Naive thymus-derived CD8-positive, alpha-beta T cell (primary cell): ENCODE measurements at regions not wholly inside any gene's neighbourhood (a gene's known extent, or its start where the extent isn't known, plus 50 kb on each side); places are given as distances from the start of the nearest gene placed in this dataset.

Source experiments
- ATAC-seq, 2 donors: fragments of 150-1000 bp; cut with Tn5 transposase in 1 of 2; sonication (Bioruptor Pico), chemical (Tn5 transposase) in 1 of 2; 1 replicate in 1 of 2; 2 replicates in 1 of 2; pipeline ENCODE4 v1.10.0; 2021; ENCODE audit warnings: mild to moderate bottlenecking in 2 of 2, moderate library complexity in 2 of 2
- POLR2A ChIA-PET: fragments of 350-600 bp; sonication (Branson Sonifier 250); formaldehyde crosslinking; loops from one replicate; lab custom pipeline; 2021; ENCODE audit warnings: antibody characterized with exemption; lab: Charles Lee
- DNase-seq, 10 donors: peaks; one replicate each; pipeline versions ENCODE4 v3.0.0 to v3.0.0-alpha.2; 2020 to 2022
- H3K27ac Mint-ChIP-seq, 10 donors: one replicate each; pipeline ENCODE4 v1.8.0; 2020 to 2022; ENCODE audit warnings: mild to moderate bottlenecking in 10 of 10, mixed read lengths in 10 of 10, moderate library complexity in 4 of 10, inconsistent platforms in 1 of 10
- H3K27me3 Mint-ChIP-seq, 5 donors: one replicate each; pipeline ENCODE4 v1.8.0; 2021 to 2022; ENCODE audit warnings: mixed read lengths in 5 of 5
- H3K36me3 Mint-ChIP-seq, 3 donors: one replicate each; pipeline ENCODE4 v1.8.0; 2020 to 2022; ENCODE audit warnings: mixed read lengths in 3 of 3, mild to moderate bottlenecking in 2 of 3, inconsistent platforms in 1 of 3
- H3K4me1 Mint-ChIP-seq, 4 donors: one replicate each; pipeline ENCODE4 v1.8.0; 2021 to 2022; ENCODE audit warnings: mixed read lengths in 4 of 4
- H3K4me3 Mint-ChIP-seq, 10 donors: one replicate each; pipeline ENCODE4 v1.8.0; 2020 to 2022; ENCODE audit warnings: mild to moderate bottlenecking in 10 of 10, mixed read lengths in 10 of 10, moderate library complexity in 6 of 10, inconsistent platforms in 1 of 10
- H3K9me3 Mint-ChIP-seq, 9 donors: one replicate each; pipeline ENCODE4 v1.8.0; 2020 to 2022; ENCODE audit warnings: mixed read lengths in 9 of 9, mild to moderate bottlenecking in 3 of 9, inconsistent platforms in 1 of 9, moderate library complexity in 1 of 9

- no peak for DNase-seq
- no peak overlapping the region for H3K27ac Mint-ChIP-seq
- ATAC-seq, result no peak
- POLR2A ChIA-PET, result no interaction called here
- H3K27me3 Mint-ChIP-seq, result peaks cover 0 to 1% (median 0%) of the 10 kb centered on the region in 5 donors
- no peak overlapping the region for H3K4me3 Mint-ChIP-seq
- no peaks in the 10 kb centered on the region for H3K9me3 Mint-ChIP-seq
- H3K36me3 Mint-ChIP-seq, result no peaks in the 10 kb centered on the region
- no peaks in the 10 kb centered on the region for H3K4me1 Mint-ChIP-seq
Observed at GRCh38 chr6:100289285-100289684, 175.4 kb downstream of the SIM1 start.

GRCh38 chr6:100288311-100288710 lies 176.4 kb downstream of the SIM1 start:
- POLR2A ChIA-PET, result no interaction called here
- ATAC-seq (no peak), DNase-seq (no peak)
- Mint-ChIP-seq H3K27ac (no peak overlapping the region), H3K9me3 (no peaks in the 10 kb centered on the region), H3K4me3 (no peak overlapping the region), H3K4me1 (no peaks in the 10 kb centered on the region), H3K36me3 (no peaks in the 10 kb centered on the region), H3K27me3 (peaks cover 0 to 3% (median 0%) of the 10 kb centered on the region in 5 donors)

GRCh38 chr6:100283285-100283684 lies 181.4 kb downstream of the SIM1 start:
- H3K36me3 Mint-ChIP-seq, result no peaks in the 10 kb centered on the region
- no peak overlapping the region for H3K27ac Mint-ChIP-seq
- DNase-seq (no peak), ATAC-seq (no peak)
- no peaks in the 10 kb centered on the region for H3K9me3 Mint-ChIP-seq
- POLR2A ChIA-PET, result no interaction called here
- H3K4me3 Mint-ChIP-seq, result no peak overlapping the region
- peaks cover 0 to 4% (median 1%) of the 10 kb centered on the region in 4 donors for H3K4me1 Mint-ChIP-seq
- H3K27me3 Mint-ChIP-seq, result peaks cover 0 to 12% (median 3%) of the 10 kb centered on the region in 5 donors

GRCh38 chr6:100281471-100281901 lies 183.2 kb downstream of the SIM1 start:
- ATAC-seq (no peak), DNase-seq (no peak)
- H3K36me3 Mint-ChIP-seq, result no peaks in the 10 kb centered on the region
- no peaks in the 10 kb centered on the region for H3K9me3 Mint-ChIP-seq
- POLR2A ChIA-PET, result no interaction called here
- H3K27me3 Mint-ChIP-seq, result peaks cover 0 to 15% (median 4%) of the 10 kb centered on the region in 5 donors
- peaks cover 0 to 4% (median 1%) of the 10 kb centered on the region in 4 donors for H3K4me1 Mint-ChIP-seq
- H3K4me3 Mint-ChIP-seq, result peak overlapping the region in 1 of 10 donors; percentile 2
- no peak overlapping the region for H3K27ac Mint-ChIP-seq

GRCh38 chr6:100276311-100277057 lies 188.2 kb downstream of the SIM1 start:
- POLR2A ChIA-PET, result no interaction called here
- Mint-ChIP-seq H3K9me3 (peaks cover 0 to 2% (median 0%) of the 10 kb centered on the region in 9 donors), H3K27me3 (peaks cover 0 to 11% (median 4%) of the 10 kb centered on the region in 5 donors), H3K4me1 (peaks cover 0 to 4% (median under 1%) of the 10 kb centered on the region in 4 donors), H3K4me3 (no peak overlapping the region), H3K36me3 (no peaks in the 10 kb centered on the region), H3K27ac (no peak overlapping the region)
- DNase-seq (no peak), ATAC-seq (no peak)

- Mint-ChIP-seq H3K27ac (no peak overlapping the region), H3K4me3 (no peak overlapping the region), H3K9me3 (peaks cover 0 to 2% (median 0%) of the 10 kb centered on the region in 9 donors), H3K4me1 (no peaks in the 10 kb centered on the region), H3K27me3 (peaks cover 0 to 5% (median 4%) of the 10 kb centered on the region in 5 donors), H3K36me3 (no peaks in the 10 kb centered on the region)
- POLR2A ChIA-PET, result no interaction called here
- ATAC-seq, result no peak
- DNase-seq, result no peak
Observed at GRCh38 chr6:100274147-100274546, 190.6 kb downstream of the SIM1 start.

GRCh38 chr6:100271625-100272024 lies 193.1 kb downstream of the SIM1 start:
- Mint-ChIP-seq H3K4me3 (no peak overlapping the region), H3K27me3 (peaks cover 0 to 6% (median 3%) of the 10 kb centered on the region in 5 donors), H3K4me1 (no peaks in the 10 kb centered on the region), H3K27ac (no peak overlapping the region), H3K9me3 (peaks cover 0 to 6% (median 0%) of the 10 kb centered on the region in 9 donors), H3K36me3 (no peaks in the 10 kb centered on the region)
- no peak for ATAC-seq
- no peak for DNase-seq
- POLR2A ChIA-PET, result no interaction called here

GRCh38 chr6:100271202-100271601 lies 193.5 kb downstream of the SIM1 start:
- ATAC-seq, result no peak
- POLR2A ChIA-PET, result no interaction called here
- no peaks in the 10 kb centered on the region for H3K36me3 Mint-ChIP-seq

GRCh38 chr6:100269189-100269588 lies 195.5 kb downstream of the SIM1 start:
- no peak overlapping the region for H3K27ac Mint-ChIP-seq
- H3K36me3 Mint-ChIP-seq, result no peaks in the 10 kb centered on the region
- H3K27me3 Mint-ChIP-seq, result peaks cover 0 to 8% (median 2%) of the 10 kb centered on the region in 5 donors
- no peaks in the 10 kb centered on the region for H3K4me1 Mint-ChIP-seq
- DNase-seq (no peak), ATAC-seq (no peak)
- H3K4me3 Mint-ChIP-seq, result no peak overlapping the region
- peaks cover 0 to 5% (median 0%) of the 10 kb centered on the region in 9 donors for H3K9me3 Mint-ChIP-seq
- POLR2A ChIA-PET, result no interaction called here

More at GRCh38 chr6:100271202-100271601, 193.5 kb downstream of the SIM1 start:
- H3K4me1 Mint-ChIP-seq, result no peaks in the 10 kb centered on the region
- H3K9me3 Mint-ChIP-seq, result peaks cover 0 to 6% (median 0%) of the 10 kb centered on the region in 9 donors
- no peak for DNase-seq
- H3K4me3 Mint-ChIP-seq, result no peak overlapping the region
- peaks cover 0 to 6% (median 2%) of the 10 kb centered on the region in 5 donors for H3K27me3 Mint-ChIP-seq
- H3K27ac Mint-ChIP-seq, result no peak overlapping the region

GRCh38 chr6:100268326-100268725 lies 196.4 kb downstream of the SIM1 start:
- no peaks in the 10 kb centered on the region for H3K4me1 Mint-ChIP-seq
- peaks cover 0 to 5% (median 0%) of the 10 kb centered on the region in 9 donors for H3K9me3 Mint-ChIP-seq
- H3K4me3 Mint-ChIP-seq, result no peak overlapping the region
- POLR2A ChIA-PET, result no interaction called here
- DNase-seq, result no peak
- H3K27ac Mint-ChIP-seq, result no peak overlapping the region
- no peak for ATAC-seq
- H3K36me3 Mint-ChIP-seq, result no peaks in the 10 kb centered on the region
- peaks cover 0 to 10% (median 4%) of the 10 kb centered on the region in 5 donors for H3K27me3 Mint-ChIP-seq

- DNase-seq (no peak), ATAC-seq (no peak)
- Mint-ChIP-seq H3K9me3 (peaks cover 0 to 5% (median 0%) of the 10 kb centered on the region in 9 donors), H3K4me3 (no peak overlapping the region), H3K36me3 (no peaks in the 10 kb centered on the region), H3K27me3 (peaks cover 0 to 10% (median 4%) of the 10 kb centered on the region in 5 donors), H3K27ac (no peak overlapping the region), H3K4me1 (no peaks in the 10 kb centered on the region)
- POLR2A ChIA-PET, result no interaction called here
Observed at GRCh38 chr6:100267721-100268123, 197.0 kb downstream of the SIM1 start.

GRCh38 chr6:100266494-100267401 lies 198.0 kb downstream of the SIM1 start:
- Mint-ChIP-seq H3K9me3 (peaks cover 0 to 5% (median 0%) of the 10 kb centered on the region in 9 donors), H3K27me3 (peaks cover 0 to 10% (median 2%) of the 10 kb centered on the region in 5 donors), H3K4me3 (no peak overlapping the region), H3K4me1 (no peaks in the 10 kb centered on the region), H3K27ac (no peak overlapping the region), H3K36me3 (no peaks in the 10 kb centered on the region)
- ATAC-seq, result no peak
- POLR2A ChIA-PET, result no interaction called here
- no peak for DNase-seq

- DNase-seq, result no peak
- POLR2A ChIA-PET, result no interaction called here
- no peak for ATAC-seq
- Mint-ChIP-seq H3K9me3 (peaks cover 0 to 1% (median 0%) of the 10 kb centered on the region in 9 donors), H3K4me1 (peaks cover 0 to 10% (median under 1%) of the 10 kb centered on the region in 4 donors), H3K36me3 (no peaks in the 10 kb centered on the region), H3K4me3 (no peak overlapping the region), H3K27me3 (peaks cover 0 to 6% (median 2%) of the 10 kb centered on the region in 5 donors), H3K27ac (no peak overlapping the region)
Observed at GRCh38 chr6:100262086-100262485, 202.6 kb downstream of the SIM1 start.
